ENCODE measurements at regions not wholly inside any gene's neighbourhood (a gene's known extent, or its start where the extent isn't known, plus 50 kb on each side); places are given as distances from the start of the nearest gene placed in this dataset.
"Not testable (repeated sequence)": the region's sequence is repeated elsewhere in the genome, so short reads cannot be mapped to it uniquely, and the experiment has no call there.

DNA sequence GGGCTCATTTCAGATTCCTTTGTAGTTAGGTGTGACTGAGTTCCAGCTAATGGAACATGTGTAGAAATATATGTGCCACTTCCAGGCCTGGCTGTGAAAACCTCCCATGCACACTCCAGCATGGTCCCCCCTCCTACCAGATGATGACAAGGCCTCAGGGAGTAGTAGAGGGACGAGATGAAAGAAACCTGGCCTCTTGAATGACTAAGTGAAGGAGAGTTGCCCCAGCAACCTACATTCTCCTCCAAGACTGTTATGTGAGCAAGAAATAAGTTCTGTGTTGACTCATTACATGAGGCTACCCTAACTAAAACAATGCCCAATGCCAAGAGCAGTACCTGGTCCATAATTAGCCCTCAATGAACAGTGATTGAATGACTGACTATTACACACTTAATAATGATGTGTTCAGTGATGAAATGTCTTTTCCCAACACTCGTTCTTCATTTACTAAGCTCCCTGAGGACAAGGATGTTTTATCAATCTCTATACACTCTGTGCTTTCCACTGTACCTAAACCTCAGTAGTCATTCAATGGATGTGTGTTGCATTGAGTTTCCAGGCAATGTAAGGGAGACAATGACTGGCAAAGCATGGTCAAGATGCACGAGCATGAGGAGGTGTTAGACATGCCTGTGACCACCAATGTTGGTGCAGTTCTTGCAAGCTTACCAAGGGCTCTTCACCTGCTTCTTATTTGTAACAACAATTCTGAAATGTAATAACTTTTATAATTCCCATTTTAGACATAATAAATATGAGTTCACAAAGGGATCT is 62.0 kb upstream of the BCL6 start:
- no peak for FAIRE-seq
- DNase-seq (ENCODE audit: insufficient read length) = no peak

DNA sequence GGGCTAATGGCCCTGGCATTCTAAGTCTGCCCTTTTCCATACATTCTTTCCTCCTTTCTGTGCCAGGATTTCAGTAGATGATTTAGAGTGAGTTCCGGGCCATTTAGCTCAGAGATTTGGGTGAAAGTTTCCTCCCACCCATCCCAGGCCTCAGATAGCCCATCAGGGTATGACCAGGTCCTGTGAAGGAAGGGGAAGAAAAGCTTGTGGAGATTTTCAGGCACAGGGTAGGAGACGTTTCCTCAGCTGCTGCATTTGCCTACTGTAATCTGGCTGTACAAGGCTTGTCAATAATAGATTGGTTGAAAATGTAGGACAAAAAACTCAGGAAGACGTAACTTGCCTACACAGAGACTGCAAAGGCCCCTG is 63.2 kb upstream of the BCL6 start:
- FAIRE-seq (no peak), DNase-seq (ENCODE audit: insufficient read length) (no peak)
- TF ChIP-seq TAF1 (IDR thresholded peaks at IDR 0.05; ENCODE audit: borderline replicate concordance, low read depth, low read length) (no peak), POLR2AphosphoS5 (IDR thresholded peaks at IDR 0.05; ENCODE audit: low read depth, low read length) (no peak), POLR2A (IDR thresholded peaks at IDR 0.05; ENCODE audit: low read depth, low read length) (no peak)

More for the DNA sequence above, 62.0 kb upstream of the BCL6 start:
- TF ChIP-seq POLR2A (IDR thresholded peaks at IDR 0.05; ENCODE audit: low read depth, low read length) (no peak), TAF1 (IDR thresholded peaks at IDR 0.05; ENCODE audit: borderline replicate concordance, low read depth, low read length) (no peak), POLR2AphosphoS5 (IDR thresholded peaks at IDR 0.05; ENCODE audit: low read depth, low read length) (no peak)

DNA sequence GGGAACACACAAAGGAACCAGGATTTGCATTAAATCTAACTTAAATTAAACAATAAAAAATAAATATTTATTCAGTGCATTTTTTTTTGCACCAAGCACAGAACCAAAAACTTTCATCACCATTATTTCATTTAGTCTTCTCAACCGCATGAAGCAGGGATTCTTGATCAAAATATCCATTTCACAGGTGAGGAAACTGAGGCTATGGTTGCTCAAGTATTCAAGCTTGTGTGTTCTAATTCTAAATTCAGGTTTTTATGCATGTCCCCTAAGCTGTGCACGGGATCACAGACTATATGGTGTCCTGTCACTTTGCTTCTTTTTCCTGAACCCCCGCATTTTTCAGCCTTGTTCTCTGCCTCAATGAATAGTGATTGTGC is 64.3 kb upstream of the BCL6 start:
- no peak for FAIRE-seq
- DNase-seq (ENCODE audit: insufficient read length) = no peak
- TF ChIP-seq TAF1 (IDR thresholded peaks at IDR 0.05; ENCODE audit: borderline replicate concordance, low read depth, low read length) (no peak), POLR2AphosphoS5 (IDR thresholded peaks at IDR 0.05; ENCODE audit: low read depth, low read length) (no peak), POLR2A (IDR thresholded peaks at IDR 0.05; ENCODE audit: low read depth, low read length) (no peak)

DNA sequence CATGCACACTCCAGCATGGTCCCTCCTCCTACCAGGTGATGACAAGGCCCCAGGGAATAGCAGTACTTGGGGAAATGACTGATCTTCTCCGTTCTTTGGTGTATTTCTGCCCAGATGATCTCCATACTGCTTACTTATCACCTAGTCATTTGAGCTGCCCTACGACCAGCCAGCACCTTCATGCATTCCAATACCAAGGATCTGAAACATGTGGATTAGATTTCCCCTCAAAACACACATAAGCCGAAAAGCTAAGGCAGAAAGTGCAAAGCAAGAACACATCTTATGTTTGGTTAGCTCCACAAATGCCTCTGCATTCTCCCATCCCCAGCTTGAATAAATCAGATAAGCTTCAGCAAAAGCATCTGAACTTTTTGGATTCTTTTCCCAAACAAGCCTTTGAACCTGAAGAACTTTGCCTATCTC is 64.8 kb upstream of the BCL6 start:
- TF ChIP-seq TAF1 (IDR thresholded peaks at IDR 0.05; ENCODE audit: borderline replicate concordance, low read depth, low read length) = no peak
- no peak for TF ChIP-seq POLR2A (IDR thresholded peaks at IDR 0.05; ENCODE audit: low read depth, low read length)
- TF ChIP-seq POLR2AphosphoS5 (IDR thresholded peaks at IDR 0.05; ENCODE audit: low read depth, low read length) = no peak
- DNase-seq (ENCODE audit: insufficient read length) = no peak
- FAIRE-seq = no peak

DNA sequence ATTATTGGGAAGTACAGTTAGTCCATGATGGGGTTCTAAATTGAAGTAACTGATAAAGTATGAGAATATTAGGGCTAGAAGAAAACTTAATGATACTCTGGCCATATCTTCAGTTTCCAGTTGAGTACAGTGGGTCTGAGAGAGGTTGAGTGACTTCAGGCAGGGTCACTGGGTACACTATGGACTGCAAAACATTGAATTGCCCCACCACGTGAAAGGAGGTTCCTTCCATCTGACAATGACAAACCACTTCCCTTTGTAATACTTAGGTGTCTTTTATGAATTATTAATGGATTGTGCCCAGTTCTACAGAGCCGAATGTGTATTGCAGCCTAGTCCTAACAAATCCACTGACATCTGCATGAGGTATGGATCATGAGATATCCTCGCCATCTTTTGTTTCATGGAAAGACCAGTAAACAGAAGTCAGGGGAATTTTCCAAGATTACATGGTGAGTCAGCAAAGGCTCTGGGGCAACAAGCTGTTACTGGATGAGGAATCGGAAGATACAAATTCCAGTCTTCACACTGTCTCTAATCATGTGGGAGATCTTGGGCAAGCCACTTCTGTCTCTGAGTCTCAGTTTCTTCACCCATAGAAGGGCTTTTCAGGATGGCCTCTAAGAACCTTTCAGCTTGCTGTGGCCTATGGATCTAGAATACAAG is 66.5 kb upstream of the BCL6 start:
- FAIRE-seq (no peak), DNase-seq (ENCODE audit: insufficient read length) (no peak)
- no peak for TF ChIP-seq TAF1 (IDR thresholded peaks at IDR 0.05; ENCODE audit: borderline replicate concordance, low read depth, low read length)
- no peak for TF ChIP-seq POLR2A (IDR thresholded peaks at IDR 0.05; ENCODE audit: low read depth, low read length)
- TF ChIP-seq POLR2AphosphoS5 (IDR thresholded peaks at IDR 0.05; ENCODE audit: low read depth, low read length) = no peak

DNA sequence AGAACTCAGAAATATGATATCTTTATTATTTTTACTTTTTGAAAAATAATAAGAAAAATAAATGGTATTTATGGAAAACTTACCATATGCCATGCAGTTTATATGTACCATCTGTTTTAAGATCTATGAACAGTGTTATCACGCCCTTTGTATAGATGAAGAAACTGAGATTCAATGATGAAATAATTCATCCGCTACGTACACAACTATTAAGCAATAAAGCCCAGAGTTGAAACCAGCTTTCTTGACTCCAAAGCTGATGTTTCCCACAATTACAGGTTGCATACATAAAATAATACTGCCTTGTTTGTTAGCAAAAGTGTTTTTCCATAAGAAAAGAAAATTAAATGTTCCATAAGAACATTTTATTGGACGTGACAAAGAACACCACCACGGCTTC is 67.2 kb upstream of the BCL6 start:
- FAIRE-seq (no peak), DNase-seq (ENCODE audit: insufficient read length) (no peak)
- TF ChIP-seq TAF1 (IDR thresholded peaks at IDR 0.05; ENCODE audit: borderline replicate concordance, low read depth, low read length) (no peak), POLR2AphosphoS5 (IDR thresholded peaks at IDR 0.05; ENCODE audit: low read depth, low read length) (no peak), POLR2A (IDR thresholded peaks at IDR 0.05; ENCODE audit: low read depth, low read length) (no peak)

DNA sequence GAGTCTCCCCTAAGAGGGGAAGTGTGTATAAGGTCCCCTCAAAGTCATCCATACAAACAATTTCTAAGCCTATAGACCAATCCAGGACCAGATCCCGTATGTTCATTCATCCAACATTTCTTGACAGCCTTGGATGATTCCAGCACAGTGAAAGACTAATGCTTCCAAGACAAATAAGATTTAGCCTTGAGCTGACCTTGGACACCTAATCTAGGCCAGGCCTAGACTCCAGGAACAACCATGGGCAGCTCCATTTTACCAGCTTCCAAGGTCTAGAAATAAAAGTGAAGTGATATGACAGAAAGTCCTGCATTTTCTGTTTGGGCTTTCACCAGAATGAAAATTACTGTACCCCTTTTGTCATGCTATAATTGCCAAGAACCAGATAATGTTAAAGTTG is 67.9 kb upstream of the BCL6 start:
- DNase-seq (ENCODE audit: insufficient read length) = no peak
- FAIRE-seq = no peak
- TF ChIP-seq TAF1 (IDR thresholded peaks at IDR 0.05; ENCODE audit: borderline replicate concordance, low read depth, low read length) = no peak
- TF ChIP-seq POLR2AphosphoS5 (IDR thresholded peaks at IDR 0.05; ENCODE audit: low read depth, low read length) = no peak
- TF ChIP-seq POLR2A (IDR thresholded peaks at IDR 0.05; ENCODE audit: low read depth, low read length) = no peak

DNA sequence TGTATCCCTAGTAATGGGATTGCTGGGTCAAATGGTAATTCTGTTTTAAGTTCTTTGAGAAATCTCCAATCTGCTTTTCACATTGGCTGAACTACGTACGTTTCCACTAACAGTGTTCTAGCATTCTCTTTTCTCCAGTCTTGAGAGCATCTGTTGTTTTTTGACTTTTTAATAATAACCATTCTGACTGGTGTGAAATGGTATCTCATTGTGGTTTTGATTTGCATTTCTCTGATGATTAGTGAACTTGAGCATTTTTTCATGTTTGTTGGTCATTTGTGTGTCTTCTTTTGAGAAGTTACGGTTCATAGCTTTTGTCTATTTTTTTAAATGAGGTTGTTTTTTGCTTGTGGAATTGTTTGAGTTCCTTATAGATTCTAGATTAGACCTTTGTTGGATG is 72.5 kb upstream of the BCL6 start:
- FAIRE-seq; DNase-seq (ENCODE audit: insufficient read length): not testable (repeated sequence)

DNA sequence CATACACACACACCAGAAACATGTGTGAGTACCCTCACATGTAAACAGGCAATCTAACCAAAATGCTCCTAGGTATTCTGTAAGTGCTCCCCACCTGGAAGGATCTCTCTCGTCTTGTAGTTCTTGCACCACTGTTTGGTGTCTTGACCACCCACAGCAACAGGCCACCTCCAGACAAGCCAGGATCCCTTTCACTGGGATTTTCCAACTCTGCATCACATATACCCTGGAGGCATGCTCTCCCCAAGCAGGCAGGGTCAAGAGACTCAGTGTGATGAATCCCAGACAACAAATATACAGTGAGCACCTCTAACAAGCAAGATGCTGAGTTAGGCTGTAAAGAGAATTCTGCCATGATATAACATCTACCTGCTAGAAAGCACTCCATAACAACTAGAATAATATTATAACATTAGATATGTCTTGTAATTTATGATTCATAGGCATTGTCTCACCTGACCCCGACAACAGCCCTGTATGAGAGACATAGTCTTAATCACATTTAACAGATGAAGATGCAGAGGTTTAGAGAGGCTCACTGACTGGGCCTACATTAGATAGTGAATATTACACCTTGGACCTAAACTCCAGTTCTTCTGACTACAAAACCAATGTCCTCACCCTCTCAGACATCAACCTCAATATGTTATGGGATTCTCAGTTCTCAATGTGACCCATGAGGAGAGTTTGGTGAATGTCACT is 76.5 kb upstream of the BCL6 start:
- FAIRE-seq = no peak
- TF ChIP-seq TAF1 (IDR thresholded peaks at IDR 0.05; ENCODE audit: borderline replicate concordance, low read depth, low read length) = no peak
- TF ChIP-seq POLR2A (IDR thresholded peaks at IDR 0.05; ENCODE audit: low read depth, low read length) = no peak
- no peak for TF ChIP-seq POLR2AphosphoS5 (IDR thresholded peaks at IDR 0.05; ENCODE audit: low read depth, low read length)
- no peak for DNase-seq (ENCODE audit: insufficient read length)

DNA sequence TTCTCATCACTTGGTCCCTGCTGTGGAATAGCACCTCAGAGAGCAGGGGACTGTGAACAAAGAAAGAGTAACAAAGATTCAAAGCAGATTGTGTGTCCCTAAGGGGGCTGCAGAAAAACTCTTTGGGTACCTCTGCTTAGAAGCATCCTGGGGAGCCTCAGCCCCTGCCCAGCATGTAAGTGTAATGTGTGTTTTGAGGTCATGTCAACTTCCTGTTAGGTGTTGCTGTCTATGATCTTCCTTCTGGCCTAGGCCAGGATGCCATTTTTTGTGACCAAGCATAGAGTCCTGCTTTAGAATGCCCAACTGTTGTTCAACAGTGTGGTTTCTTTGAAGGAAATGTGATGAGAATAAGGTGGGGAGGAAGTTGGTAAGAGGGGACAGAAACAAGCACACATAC is 77.1 kb upstream of the BCL6 start:
- FAIRE-seq (no peak), DNase-seq (ENCODE audit: insufficient read length) (no peak)
- no peak for TF ChIP-seq TAF1 (IDR thresholded peaks at IDR 0.05; ENCODE audit: borderline replicate concordance, low read depth, low read length)
- no peak for TF ChIP-seq POLR2A (IDR thresholded peaks at IDR 0.05; ENCODE audit: low read depth, low read length)
- TF ChIP-seq POLR2AphosphoS5 (IDR thresholded peaks at IDR 0.05; ENCODE audit: low read depth, low read length) = no peak

DNA sequence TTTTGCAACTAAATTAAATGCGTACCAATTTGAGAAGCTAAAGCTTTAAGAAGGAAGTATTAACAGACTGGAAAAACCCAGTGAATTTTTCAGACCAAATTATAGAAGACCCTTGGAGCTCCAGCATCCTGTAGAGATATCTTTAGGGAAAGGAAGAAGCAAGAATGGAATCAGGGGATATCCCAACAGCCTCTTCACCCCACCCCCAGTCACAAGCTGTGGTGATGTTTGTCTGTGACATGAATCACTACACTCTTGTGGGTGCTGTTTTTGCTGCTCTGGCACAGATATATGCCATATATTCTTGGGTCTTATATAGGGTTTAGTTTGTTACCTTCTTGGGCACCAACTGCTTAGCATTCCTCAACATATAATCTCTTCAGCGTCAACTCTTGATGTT is 78.5 kb upstream of the BCL6 start:
- TF ChIP-seq POLR2AphosphoS5 (IDR thresholded peaks at IDR 0.05; ENCODE audit: low read depth, low read length) (no peak), POLR2A (IDR thresholded peaks at IDR 0.05; ENCODE audit: low read depth, low read length) (no peak), TAF1 (IDR thresholded peaks at IDR 0.05; ENCODE audit: borderline replicate concordance, low read depth, low read length) (no peak)
- FAIRE-seq = no peak
- DNase-seq (ENCODE audit: insufficient read length) = no peak

DNA sequence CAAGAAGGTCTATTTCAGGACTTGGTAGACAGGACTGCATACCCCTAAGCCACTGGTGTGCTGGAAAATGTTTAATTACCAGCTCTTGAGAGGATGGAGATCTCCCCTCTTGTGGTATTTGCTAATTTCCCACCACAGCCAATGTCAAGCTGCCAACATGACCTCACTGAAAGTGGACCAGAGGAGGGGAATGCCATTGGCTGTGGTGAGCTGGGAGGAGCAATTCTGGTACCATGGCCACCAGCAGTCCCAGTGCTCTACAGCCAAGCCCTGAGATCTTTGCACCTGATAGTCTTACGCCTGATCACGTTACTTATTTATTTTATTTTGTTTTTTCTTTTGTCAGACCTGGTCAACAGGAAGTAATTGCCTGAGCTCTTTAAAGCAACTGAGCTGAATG is 82.5 kb upstream of the BCL6 start:
- no peak for FAIRE-seq
- no peak for DNase-seq (ENCODE audit: insufficient read length)
- TF ChIP-seq POLR2AphosphoS5 (IDR thresholded peaks at IDR 0.05; ENCODE audit: low read depth, low read length) = no peak
- TF ChIP-seq TAF1 (IDR thresholded peaks at IDR 0.05; ENCODE audit: borderline replicate concordance, low read depth, low read length) = no peak
- TF ChIP-seq POLR2A (IDR thresholded peaks at IDR 0.05; ENCODE audit: low read depth, low read length) = no peak
